Endothelial cell (in vitro differentiated cells): ENCODE measurements at regions not wholly inside any gene's neighbourhood (a gene's known extent, or its start where the extent isn't known, plus 50 kb on each side); places are given as distances from the start of the nearest gene placed in this dataset.
"Not testable (repeated sequence)": the region's sequence is repeated elsewhere in the genome, so short reads cannot be mapped to it uniquely, and the experiment has no call there.

Experiments used
- DNase-seq: peaks from one replicate; pipeline ENCODE4 v3.0.0; 2021; ENCODE audit warnings: low spot score
- H3K27ac Mint-ChIP-seq: one replicate; pipeline ENCODE4 v1.8.0; 2021; ENCODE audit warnings: mixed read lengths, inconsistent platforms; ENCODE audit not compliant: unreplicated experiment
- H3K27me3 Mint-ChIP-seq: one replicate; pipeline ENCODE4 v1.8.0; 2021; ENCODE audit warnings: mild to moderate bottlenecking, moderate library complexity, mixed read lengths, inconsistent platforms; ENCODE audit not compliant: unreplicated experiment
- H3K36me3 Mint-ChIP-seq: one replicate; pipeline ENCODE4 v1.8.0; 2021; ENCODE audit warnings: mild to moderate bottlenecking, low read depth, mixed read lengths, inconsistent platforms; ENCODE audit not compliant: unreplicated experiment
- H3K4me1 Mint-ChIP-seq: one replicate; pipeline ENCODE4 v1.8.0; 2021; ENCODE audit warnings: mild to moderate bottlenecking, mixed read lengths, inconsistent platforms; ENCODE audit not compliant: unreplicated experiment
- H3K4me3 Mint-ChIP-seq: one replicate; pipeline ENCODE4 v1.8.0; 2021; ENCODE audit warnings: mild to moderate bottlenecking, mixed read lengths, inconsistent platforms; ENCODE audit not compliant: unreplicated experiment
- H3K9me3 Mint-ChIP-seq: one replicate; pipeline ENCODE4 v1.8.0; 2021; ENCODE audit warnings: mixed read lengths, inconsistent platforms; ENCODE audit not compliant: unreplicated experiment
- TF ChIP-seq, protein P1 (sequence below): fragments of 200-600 bp; sonication (generic); IDR thresholded peaks from one replicate; pipeline ENCODE4 v1.5.0; 2021; ENCODE audit warnings: antibody characterized with exemption; ENCODE audit not compliant: unreplicated experiment

DNA sequence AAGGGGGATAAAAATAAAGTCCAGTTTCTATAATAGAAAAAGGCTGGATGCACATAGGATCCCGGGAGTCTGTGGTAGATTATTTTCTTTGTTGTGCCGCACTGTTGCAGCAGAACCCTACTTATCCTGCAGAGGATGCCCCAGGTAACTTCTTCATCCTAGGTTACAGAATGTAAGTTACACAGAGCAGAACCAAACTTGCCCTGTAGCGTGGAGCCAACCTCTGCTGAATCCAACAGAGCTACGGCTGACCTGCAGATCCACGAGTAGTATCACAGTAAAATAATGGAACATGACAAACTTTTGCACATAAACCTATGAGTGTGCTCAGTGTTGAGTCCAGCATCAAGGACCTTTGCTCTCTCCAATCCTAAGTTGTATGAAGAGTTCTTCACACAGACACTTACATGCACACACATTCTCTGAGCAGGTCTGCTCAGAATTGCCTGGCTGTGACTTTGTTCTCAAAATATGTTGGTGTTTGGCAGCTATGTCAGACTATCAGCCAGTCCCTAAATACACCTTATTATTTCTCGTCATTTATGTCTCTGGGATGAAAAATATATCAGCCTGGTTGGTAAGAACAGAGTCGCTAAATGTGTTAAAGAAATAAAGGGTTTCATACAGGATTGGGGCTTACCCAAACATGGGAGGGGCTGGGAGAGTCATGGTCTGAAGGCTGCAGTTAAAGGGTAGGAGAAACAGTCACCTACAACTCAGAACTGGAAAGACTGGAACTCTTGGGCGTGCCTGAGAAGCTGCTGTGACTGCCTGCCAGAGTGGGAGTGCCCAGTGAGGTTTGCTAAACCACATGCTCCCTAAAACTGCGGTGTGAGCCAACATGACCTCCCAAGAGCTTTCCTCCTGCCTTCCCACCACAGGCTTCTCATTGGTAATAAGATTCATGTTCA lies 165.1 kb upstream of the SLC24A3 start:
- H3K9me3 Mint-ChIP-seq = no peaks in the 10 kb centered on the region
- no peak overlapping the region for H3K4me3 Mint-ChIP-seq
- H3K27ac Mint-ChIP-seq = no peak overlapping the region
- DNase-seq = no peak
- H3K4me1 Mint-ChIP-seq = peaks cover 2% of the 10 kb centered on the region
- H3K36me3 Mint-ChIP-seq = no peaks in the 10 kb centered on the region
- peaks cover 4% of the 10 kb centered on the region for H3K27me3 Mint-ChIP-seq
- TF ChIP-seq, protein P1, sequence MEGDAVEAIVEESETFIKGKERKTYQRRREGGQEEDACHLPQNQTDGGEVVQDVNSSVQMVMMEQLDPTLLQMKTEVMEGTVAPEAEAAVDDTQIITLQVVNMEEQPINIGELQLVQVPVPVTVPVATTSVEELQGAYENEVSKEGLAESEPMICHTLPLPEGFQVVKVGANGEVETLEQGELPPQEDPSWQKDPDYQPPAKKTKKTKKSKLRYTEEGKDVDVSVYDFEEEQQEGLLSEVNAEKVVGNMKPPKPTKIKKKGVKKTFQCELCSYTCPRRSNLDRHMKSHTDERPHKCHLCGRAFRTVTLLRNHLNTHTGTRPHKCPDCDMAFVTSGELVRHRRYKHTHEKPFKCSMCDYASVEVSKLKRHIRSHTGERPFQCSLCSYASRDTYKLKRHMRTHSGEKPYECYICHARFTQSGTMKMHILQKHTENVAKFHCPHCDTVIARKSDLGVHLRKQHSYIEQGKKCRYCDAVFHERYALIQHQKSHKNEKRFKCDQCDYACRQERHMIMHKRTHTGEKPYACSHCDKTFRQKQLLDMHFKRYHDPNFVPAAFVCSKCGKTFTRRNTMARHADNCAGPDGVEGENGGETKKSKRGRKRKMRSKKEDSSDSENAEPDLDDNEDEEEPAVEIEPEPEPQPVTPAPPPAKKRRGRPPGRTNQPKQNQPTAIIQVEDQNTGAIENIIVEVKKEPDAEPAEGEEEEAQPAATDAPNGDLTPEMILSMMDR = no peak

DNA sequence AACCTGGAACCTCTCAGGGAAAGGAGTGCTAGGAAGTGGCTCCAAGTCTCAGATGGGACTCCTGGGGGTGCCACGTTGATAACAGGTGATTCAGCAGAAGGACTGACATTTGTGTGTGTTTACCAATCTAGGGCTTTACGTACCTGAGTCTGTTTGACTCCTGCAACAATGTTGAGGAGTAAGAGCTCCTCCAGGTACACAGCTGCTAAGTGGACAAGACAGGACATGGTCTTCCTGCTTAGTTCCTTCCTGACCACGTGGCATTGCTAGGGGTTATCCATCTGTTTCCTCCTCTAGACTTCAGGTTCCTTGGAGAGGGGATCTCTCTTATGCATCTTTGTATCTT lies 164.5 kb upstream of the SLC24A3 start:
- H3K36me3 Mint-ChIP-seq = no peaks in the 10 kb centered on the region
- H3K27me3 Mint-ChIP-seq = peaks cover 4% of the 10 kb centered on the region
- no peaks in the 10 kb centered on the region for H3K9me3 Mint-ChIP-seq
- no peak overlapping the region for H3K4me3 Mint-ChIP-seq
- H3K27ac Mint-ChIP-seq = no peak overlapping the region
- H3K4me1 Mint-ChIP-seq = peaks cover 2% of the 10 kb centered on the region
- TF ChIP-seq, protein P1 = no peak
- DNase-seq = no peak

DNA sequence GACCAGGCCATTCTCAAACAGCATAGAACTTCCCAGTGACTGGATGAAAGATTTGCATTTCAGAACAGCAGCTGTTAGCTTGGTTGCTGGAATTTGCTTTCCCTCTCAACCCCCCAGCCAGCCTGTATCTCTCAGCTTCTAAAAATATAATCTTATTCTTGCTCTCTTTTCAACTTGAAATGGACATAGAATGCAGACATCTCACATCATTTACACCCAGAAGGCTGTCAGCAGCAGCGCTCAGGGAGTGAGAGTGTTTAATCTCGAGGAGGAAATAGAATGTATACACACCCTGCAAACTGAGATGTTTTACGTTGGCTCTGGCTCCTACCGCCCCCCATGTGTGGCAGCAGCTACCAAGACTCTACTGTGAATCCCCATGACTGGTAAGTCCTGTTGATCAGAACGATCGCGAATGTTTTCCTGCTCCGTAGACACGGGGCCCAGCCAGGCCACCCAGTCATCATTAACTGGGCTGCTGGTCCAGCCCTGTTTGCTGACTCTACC lies 163.4 kb upstream of the SLC24A3 start:
- H3K27me3 Mint-ChIP-seq = peaks cover 4% of the 10 kb centered on the region
- no peaks in the 10 kb centered on the region for H3K9me3 Mint-ChIP-seq
- H3K4me1 Mint-ChIP-seq = peaks cover 2% of the 10 kb centered on the region
- H3K4me3 Mint-ChIP-seq = no peak overlapping the region
- DNase-seq = no peak
- TF ChIP-seq, protein P1 = no peak
- no peaks in the 10 kb centered on the region for H3K36me3 Mint-ChIP-seq
- H3K27ac Mint-ChIP-seq = no peak overlapping the region

DNA sequence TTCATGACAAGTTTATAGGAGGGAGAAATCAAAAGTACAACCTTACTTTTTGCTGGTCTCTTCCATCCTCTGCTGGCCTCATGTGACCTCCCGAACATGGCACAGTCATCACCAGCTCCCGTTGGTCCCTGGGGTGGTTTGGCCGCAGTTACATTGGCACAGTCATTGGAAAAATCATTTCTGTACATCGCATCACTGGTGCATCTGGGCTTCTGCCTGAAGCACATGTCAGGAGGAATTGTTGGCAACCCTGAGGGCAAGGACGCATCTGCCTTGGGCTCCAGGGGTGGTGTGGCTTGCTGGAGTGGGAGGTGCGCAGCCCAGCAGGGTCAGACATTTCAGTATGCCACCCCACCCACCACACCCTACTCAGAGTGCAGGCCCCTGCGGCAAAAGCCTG lies 162.9 kb upstream of the SLC24A3 start:
- H3K27ac Mint-ChIP-seq = no peak overlapping the region
- peaks cover 2% of the 10 kb centered on the region for H3K4me1 Mint-ChIP-seq
- peaks cover 4% of the 10 kb centered on the region for H3K27me3 Mint-ChIP-seq
- TF ChIP-seq, protein P1 = no peak
- DNase-seq = no peak
- H3K36me3 Mint-ChIP-seq = no peaks in the 10 kb centered on the region
- H3K4me3 Mint-ChIP-seq = no peak overlapping the region
- no peaks in the 10 kb centered on the region for H3K9me3 Mint-ChIP-seq

DNA sequence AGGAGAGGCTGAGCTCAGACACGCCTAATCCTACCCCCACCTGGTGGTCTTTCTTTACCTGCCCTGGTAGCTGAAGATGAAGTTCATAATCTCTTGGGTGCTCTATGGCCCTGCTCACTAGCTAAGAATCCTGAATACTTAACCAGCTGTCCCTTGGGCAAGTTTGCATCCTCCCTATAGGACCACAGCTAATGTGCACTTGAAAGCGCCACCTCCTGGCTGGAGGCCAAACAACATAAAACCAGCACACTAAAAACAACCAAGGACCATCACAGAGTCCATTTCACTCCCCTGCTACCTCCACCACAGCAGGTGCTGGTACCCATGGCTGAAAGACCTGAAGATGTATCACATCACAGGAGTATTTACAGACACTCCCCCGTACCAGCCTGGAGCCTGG lies 155.5 kb upstream of the SLC24A3 start:
- Mint-ChIP-seq H3K36me3 (no peaks in the 10 kb centered on the region), H3K27ac (no peak overlapping the region), H3K4me3 (no peak overlapping the region), H3K9me3 (no peaks in the 10 kb centered on the region), H3K27me3 (no peaks in the 10 kb centered on the region), H3K4me1 (no peaks in the 10 kb centered on the region)
- TF ChIP-seq, protein P1 = peak; percentile 27
- DNase-seq = no peak

DNA sequence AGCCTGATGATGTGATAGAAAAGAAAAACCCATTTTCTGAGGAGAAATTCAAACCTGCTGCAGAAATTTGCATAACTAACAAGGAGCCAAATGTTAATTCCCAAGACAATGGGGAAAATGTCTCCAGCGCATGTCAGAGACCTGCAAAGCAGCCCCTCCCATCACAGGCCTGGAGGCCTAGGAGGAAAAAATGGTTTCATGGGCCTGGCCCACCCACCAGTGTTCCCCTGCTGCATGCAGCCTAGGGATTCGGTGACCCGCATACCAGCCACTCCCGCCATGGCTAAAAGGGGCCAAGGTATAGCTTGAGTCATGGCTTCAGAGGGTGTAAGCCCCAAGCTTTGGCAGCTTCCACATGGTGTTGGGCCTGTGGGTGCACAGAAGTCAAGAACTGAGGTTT lies 147.7 kb upstream of the SLC24A3 start:
- not testable (repeated sequence) for H3K36me3 Mint-ChIP-seq, DNase-seq, H3K27me3 Mint-ChIP-seq, H3K27ac Mint-ChIP-seq, H3K4me3 Mint-ChIP-seq, H3K4me1 Mint-ChIP-seq
- peaks cover 12% of the 10 kb centered on the region for H3K9me3 Mint-ChIP-seq
